H1 (cell line): ENCODE measurements at regions not wholly inside any gene's neighbourhood (a gene's known extent, or its start where the extent isn't known, plus 50 kb on each side); places are given as distances from the start of the nearest gene placed in this dataset.

ENCODE experiments used
- CTBP2 ChIP-seq: IDR thresholded peaks from 2 replicates; pipeline ENCODE4 v1.7.0; 2011; ENCODE audit warnings: borderline replicate concordance, mild to moderate bottlenecking, moderate library complexity, mixed read lengths, low read length; ENCODE audit not compliant: insufficient read depth, insufficient read length
- JUN ChIP-seq: IDR thresholded peaks from 2 replicates; pipeline ENCODE4 v1.6.1; 2011; ENCODE audit warnings: low read depth, mild to moderate bottlenecking, improper control_type of control experiment, low read length
- SAP30 ChIP-seq: fragments of 300-600 bp; sonication (generic); IDR thresholded peaks from 2 replicates; pipeline ENCODE4 v1.7.1; 2012; ENCODE audit warnings: low read length, moderate library complexity, mild to moderate bottlenecking, inconsistent platforms; ENCODE audit not compliant: insufficient read depth, insufficient replicate concordance
- SP2 ChIP-seq: IDR thresholded peaks from 2 replicates; pipeline ENCODE4 v1.6.1; 2012; ENCODE audit warnings: mild to moderate bottlenecking, low read length, inconsistent platforms

DNA sequence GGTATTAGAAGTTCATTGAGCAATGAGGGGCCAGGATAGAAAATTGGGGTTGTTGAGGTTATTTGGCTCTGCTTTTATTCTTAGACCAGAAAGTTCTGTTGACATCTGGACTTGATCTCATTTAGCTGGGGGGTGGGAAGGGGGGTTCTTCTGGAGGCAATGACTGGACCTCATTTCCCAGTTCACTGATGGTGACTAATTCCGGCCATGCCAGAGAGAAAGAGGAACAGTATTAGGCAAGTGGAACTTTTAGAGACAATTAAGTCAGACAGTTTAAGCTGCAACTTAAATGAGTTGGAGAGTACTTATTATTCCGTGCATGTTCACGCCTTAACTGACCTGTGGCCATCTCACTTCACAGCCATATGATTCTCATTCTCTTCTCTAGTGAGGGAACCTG is 512.5 kb downstream of the REEP3 start (continued):
- no peak for TF ChIP-seq SP2
- TF ChIP-seq CTBP2: no peak
- no peak for TF ChIP-seq JUN
- TF ChIP-seq SAP30: no peak
